ENCODE measurements at regions not wholly inside any gene's neighbourhood (a gene's known extent, or its start where the extent isn't known, plus 50 kb on each side); places are given as distances from the start of the nearest gene placed in this dataset.
"Not testable (repeated sequence)": the region's sequence is repeated elsewhere in the genome, so short reads cannot be mapped to it uniquely, and the experiment has no call there.

- DNase-seq = no peak
Observed at GRCh38 chr16:50497592-50497991, 50.6 kb upstream of the NKD1 start.

- DNase-seq = no peak
Observed at GRCh38 chr16:50496990-50497389, 51.2 kb upstream of the NKD1 start.

GRCh38 chr16:50495673-50496072 is 52.5 kb upstream of the NKD1 start:
- no peak for DNase-seq

DNA sequence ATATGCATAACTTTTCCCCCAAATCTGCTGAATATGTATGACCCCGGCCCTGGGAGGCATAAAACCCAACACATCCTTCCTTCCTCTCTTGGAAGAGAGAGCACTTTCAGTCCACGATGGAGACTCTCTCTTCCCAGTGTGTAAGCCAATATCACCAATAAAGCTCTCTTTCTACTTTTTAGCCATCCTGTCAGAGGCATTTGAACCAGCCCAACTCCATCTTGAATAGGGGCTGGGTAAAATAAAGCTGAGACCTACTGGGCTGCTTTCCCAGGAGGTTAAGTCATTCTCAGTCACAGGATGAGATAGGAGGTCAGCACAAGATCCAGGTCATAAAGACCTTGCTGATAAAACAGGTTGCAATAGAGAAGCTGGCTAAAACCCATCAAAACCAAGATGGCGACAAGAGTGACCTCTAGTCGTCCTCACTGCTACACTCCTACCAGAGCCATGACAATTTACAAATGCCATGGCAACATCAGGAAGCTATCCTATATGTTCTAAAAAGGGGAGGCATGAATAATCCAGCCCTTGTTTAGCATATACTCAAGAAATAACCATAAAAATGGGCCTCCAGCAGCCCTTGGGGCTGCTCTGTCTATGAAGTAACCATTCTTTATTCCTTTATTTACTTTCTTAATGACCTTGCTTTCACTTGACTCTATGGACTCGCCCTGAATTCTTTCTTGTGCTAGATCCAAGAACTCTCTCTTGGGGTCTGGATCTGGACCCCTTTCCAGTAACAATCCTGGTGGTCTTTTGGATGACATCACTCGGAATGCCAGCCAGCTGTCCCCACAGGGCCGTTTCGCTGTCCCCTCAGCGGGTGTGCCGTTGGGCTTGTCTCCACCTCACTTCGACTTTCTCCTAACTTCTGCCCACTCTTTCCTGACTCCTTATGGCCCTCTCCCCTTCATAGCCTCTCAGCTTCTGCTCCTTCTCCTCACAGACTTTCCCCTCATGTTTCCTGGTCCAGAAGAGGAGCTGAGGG is 53.4 kb upstream of the NKD1 start:
- DNase-seq = no peak

DNA sequence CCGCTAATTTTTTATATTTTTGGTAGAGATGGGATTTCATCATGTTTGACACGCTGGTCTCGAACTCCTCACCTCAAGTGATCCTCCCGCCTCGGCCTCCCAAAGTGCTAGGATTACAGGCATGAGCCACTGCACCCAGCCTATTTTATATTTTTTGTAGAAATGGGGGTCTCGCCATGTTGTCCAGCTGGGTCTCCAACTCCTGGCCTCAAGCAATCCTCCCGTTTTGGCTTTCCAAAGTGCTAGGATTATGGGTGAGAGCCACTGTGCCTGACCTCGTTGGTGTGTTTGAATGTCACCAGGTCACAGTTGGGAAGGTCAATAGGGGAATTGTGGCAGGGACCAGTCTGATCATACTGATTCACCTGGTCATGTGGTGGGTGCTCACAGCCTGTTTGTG is 56.7 kb upstream of the NKD1 start:
- no peak for DNase-seq

DNA sequence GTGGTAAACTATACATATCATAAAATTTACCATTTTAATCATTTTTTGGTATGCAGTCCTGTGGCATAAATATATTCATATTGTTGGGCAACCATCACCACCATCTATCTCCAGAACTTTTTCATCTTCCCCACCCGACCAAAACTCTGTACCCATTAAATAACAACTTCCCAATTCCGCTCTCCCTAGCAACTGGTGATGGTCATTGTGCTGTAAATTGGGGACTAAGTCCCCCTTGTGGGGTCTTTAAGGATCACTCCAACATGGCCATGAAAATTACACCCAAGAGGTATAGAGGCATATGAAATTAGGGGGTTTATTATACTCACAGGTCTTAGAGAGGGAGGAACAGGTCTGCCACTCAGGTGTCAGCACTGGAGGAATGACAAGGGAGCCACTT is 57.4 kb upstream of the NKD1 start:
- no peak for DNase-seq

GRCh38 chr16:50489182-50489581 is 59.0 kb upstream of the NKD1 start:
- no peak for DNase-seq

GRCh38 chr16:50487528-50487927 is 60.7 kb upstream of the NKD1 start:
- no peak for DNase-seq

DNA sequence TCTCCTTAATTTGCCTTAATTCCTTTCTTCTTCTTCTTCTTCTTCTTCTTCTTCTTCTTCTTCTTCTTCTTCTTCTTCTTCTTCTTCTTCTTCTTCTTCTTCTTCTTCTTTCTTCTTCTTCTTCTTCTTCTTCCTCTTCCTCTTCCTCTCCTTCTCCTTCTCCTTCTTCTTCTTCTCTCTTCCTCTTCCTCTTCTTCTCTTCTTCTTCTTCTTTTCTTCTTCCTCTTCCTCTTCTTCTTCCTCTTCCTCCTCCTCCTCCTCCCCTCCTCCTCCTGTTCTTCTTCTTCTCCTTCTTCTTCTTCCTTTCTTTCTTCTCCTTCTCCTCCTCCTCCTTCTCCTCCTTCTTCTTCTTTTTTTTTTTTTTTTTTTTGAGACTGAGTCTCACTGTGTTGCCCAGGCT is 62.0 kb upstream of the NKD1 start:
- DNase-seq = not testable (repeated sequence)

- DNase-seq = no peak
Observed at GRCh38 chr16:50485232-50485631, 63.0 kb upstream of the NKD1 start.

DNA sequence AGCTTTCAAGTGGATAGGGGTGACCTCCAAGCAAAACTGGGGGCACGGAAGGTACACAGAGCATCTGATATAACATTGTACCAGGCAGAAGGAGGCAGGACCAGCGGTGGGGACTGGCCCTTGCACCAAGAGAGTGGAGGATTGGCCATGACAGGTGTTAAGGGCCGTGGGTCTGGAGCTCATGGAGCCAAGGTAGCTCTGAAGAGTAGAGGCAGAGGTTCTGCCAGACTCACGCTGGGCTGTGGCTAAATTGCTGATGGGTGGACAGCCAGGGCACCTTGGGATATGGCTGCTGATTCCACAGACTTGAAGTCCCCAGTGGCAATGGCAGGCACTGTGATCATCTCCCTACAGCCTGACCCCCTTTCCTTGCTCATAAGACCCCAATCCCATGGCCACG is 65.9 kb upstream of the NKD1 start:
- no peak for DNase-seq

DNA sequence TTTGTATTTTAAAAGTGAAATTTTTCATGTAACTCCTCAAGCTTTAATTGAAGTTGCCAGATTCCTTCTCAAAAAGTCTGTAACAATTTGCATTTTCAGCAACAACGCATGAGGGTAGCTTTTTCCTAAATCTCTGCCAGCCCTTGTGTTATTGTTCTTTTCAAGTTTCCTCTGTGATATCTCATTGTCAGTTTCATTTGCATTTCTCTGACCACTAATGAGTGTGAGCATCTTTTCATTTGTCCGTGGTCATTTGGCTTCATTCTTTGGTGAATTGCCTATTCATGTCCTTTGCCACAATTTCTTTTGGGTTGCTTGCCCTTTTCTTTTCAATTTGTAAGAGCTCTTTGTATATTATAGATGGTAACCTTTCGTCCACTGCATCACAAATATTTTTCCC is 68.0 kb upstream of the NKD1 start:
- no peak for DNase-seq

DNA sequence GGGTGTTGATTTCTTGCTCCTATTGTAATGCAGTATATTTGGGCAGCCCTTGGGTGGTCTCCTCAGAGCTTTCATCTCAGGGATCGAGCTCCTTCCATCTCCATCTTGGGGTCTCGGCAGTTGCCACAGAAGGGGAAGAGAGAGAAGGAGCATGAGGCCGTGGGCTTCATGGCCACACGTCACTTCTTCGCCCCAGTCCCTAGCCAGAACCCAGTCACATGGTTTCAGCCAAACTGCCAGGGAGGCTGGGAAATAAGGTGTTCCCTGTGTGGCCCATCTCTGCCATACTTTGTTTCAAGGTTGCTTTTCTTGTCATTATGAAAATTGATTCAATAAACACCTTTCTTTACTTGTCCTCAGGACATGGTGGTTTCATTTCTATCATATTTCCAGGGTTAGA is 68.4 kb upstream of the NKD1 start:
- no peak for DNase-seq

GRCh38 chr16:50478773-50479149 is 69.4 kb upstream of the NKD1 start:
- DNase-seq = peak; percentile 93

GRCh38 chr16:50478075-50478772 is 70.0 kb upstream of the NKD1 start:
- DNase-seq = peak; percentile 54

DNA sequence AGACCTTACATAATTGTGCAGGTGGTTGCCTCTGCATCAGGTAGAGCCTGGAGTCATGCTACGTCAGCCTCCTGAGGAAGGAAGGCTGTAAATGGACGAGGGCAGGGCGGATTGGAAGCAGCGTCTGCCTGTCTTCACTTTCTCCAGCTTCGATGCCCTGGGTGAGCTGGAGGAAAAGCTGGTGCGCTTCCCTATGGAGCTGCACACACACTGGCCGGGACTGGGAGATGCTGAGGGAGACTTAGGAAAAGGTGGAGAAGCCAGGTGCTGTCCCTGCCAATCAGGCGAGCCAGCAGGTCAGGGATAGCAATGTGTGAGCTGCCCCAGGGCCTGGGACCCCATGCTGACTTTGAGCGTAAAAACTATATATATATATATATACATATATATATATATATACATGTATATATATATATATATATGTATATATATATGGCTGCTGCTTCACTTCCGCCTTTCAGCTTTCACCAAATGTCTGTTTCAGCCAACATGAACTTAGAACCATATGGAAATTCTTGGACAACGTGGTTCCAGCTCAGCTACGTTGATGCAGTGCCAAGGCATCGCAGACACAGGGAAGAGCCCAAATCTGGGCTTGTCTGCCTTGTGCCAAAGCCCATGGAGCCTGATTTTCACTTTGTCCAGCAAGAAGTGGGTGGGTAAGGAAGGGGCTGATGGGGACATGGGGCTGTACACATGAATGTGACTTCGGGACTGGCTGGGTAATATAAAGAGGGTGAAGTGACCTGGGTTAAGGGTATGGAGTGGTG is 71.5 kb upstream of the NKD1 start:
- no peak for DNase-seq

DNA sequence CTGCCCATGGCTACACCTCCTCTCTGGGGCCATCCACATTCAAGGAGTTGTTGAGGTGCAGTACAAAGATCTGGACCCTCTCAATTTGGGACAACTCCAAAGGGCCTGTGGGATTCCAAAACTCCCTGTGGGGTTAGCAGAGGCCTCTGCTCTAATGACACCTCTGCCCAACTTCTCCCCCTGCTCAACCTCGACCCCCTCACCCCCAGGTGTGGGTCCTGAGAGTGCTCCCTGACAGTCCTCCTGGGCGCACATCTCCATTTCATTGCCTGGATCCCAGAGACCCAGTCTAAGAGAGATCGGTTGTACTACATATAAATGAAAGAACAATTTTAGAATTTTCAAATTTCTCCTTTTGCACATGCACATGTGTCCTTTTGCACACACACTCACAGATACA is 73.0 kb upstream of the NKD1 start:
- no peak for DNase-seq

GRCh38 chr16:50474138-50474537 is 74.1 kb upstream of the NKD1 start:
- peak; percentile 12 for DNase-seq

DNA sequence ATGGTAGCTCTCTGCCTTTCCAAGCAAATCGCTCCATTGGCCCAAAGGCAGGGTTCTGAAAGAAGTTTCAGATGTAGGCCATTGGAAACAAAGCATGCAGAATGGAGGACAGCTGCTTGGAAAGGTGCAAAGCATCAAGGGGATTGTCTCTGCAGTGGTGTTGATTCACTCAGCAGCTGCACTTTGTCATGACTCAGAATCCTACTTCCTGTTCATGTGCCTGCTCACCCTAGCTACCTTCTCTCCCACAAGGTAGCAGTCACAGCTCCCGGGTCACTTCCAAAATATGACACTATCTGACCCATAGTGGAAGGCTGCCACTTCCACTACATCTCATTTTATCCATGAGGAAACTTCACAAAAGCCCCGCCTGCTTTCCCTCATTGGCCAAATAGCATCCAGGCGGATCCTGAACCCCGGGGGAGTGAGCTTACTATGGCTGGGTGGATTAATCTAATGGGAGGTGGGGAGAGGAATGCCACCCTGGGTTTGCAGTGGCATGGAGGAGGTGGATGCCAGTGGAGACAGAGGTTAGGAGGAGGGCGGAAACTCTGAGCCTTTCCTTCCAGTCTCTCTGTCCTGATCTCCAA is 74.7 kb upstream of the NKD1 start:
- DNase-seq = no peak

DNA sequence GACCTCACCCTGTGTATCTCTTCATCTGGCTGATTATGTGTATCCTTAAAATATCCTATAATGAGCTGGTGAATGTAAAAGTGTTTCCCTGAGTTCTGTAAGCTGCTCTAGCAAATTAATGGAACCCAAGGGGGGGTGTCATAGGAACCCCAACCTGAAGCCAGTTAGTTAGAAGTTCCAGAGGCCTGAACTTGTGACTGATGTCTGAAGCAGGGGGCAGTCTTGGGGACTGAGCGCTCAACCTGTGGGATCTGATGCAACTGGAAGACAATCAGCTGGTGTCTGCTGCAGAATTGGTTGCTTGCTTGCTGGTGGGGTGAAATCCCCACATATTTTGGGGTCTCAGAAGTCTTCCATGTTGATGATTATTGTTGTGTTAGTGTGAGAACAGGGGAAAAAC is 75.7 kb upstream of the NKD1 start:
- no peak for DNase-seq

GRCh38 chr16:50470687-50471086 is 77.5 kb upstream of the NKD1 start:
- DNase-seq = no peak

- no peak for DNase-seq
Observed at GRCh38 chr16:50469744-50470321, 78.4 kb upstream of the NKD1 start.

Measured in NCI-H1105 (cell line).